ENCODE measurements at regions not wholly inside any gene's neighbourhood (a gene's known extent, or its start where the extent isn't known, plus 50 kb on each side); places are given as distances from the start of the nearest gene placed in this dataset.

GRCh38 chr6:140669321-140669720 lies 1294.9 kb upstream of the CITED2 start:
- TF ChIP-seq, protein P1, sequence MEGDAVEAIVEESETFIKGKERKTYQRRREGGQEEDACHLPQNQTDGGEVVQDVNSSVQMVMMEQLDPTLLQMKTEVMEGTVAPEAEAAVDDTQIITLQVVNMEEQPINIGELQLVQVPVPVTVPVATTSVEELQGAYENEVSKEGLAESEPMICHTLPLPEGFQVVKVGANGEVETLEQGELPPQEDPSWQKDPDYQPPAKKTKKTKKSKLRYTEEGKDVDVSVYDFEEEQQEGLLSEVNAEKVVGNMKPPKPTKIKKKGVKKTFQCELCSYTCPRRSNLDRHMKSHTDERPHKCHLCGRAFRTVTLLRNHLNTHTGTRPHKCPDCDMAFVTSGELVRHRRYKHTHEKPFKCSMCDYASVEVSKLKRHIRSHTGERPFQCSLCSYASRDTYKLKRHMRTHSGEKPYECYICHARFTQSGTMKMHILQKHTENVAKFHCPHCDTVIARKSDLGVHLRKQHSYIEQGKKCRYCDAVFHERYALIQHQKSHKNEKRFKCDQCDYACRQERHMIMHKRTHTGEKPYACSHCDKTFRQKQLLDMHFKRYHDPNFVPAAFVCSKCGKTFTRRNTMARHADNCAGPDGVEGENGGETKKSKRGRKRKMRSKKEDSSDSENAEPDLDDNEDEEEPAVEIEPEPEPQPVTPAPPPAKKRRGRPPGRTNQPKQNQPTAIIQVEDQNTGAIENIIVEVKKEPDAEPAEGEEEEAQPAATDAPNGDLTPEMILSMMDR (IDR thresholded peaks at IDR 0.05; ENCODE audit: insufficient read depth, low read depth, low read length) = no peak
- no peak for TF ChIP-seq EZH2 (IDR thresholded peaks at IDR 0.05; ENCODE audit: insufficient read depth, low read length)
